ENCODE measurements at regions not wholly inside any gene's neighbourhood (a gene's known extent, or its start where the extent isn't known, plus 50 kb on each side); places are given as distances from the start of the nearest gene placed in this dataset.
"Not testable (repeated sequence)": the region's sequence is repeated elsewhere in the genome, so short reads cannot be mapped to it uniquely, and the experiment has no call there.

DNA sequence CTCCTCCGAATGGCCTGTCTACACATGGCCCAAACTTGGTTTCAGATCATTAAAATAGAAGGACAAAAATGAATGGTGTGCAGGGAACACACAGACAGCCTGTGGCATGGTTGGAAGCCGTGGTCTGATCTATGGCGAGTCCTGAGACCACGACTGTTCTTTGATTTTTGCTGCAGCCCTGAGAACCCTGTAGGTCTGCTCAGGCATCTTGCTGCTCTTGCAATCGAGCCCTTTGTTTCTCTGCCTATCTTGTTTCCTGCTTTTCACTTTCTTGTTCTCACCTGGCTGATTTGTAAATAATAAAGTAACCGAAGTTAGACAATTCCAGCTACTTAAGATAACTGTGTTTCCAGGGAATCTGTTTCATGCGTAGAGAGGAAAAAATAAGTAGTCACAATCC lies 54.1 kb upstream of the NBPF9 start:
- not testable (repeated sequence) for FAIRE-seq; DNase-seq (ENCODE audit: insufficient read length, low spot score)

DNA sequence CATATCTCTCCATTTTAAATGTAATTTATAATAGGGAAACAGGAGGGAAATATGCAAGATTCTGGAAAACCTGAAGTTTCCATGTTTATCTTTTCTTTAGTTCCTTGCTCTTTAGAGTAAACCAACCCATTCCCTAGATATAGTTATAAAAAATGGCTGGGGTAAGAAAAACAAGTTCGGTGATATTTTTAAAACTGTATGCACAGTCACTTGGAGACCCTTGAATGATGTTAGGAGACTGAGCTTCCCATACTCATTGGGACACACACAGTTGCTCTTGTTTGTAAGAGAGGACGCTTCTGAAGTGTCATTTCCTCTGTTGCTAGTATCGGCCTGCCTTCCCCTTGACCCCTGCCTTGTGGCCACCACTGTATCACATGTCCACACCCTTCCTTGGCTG lies 55.0 kb upstream of the NBPF9 start:
- not testable (repeated sequence) for DNase-seq (ENCODE audit: insufficient read length, low spot score); FAIRE-seq

DNA sequence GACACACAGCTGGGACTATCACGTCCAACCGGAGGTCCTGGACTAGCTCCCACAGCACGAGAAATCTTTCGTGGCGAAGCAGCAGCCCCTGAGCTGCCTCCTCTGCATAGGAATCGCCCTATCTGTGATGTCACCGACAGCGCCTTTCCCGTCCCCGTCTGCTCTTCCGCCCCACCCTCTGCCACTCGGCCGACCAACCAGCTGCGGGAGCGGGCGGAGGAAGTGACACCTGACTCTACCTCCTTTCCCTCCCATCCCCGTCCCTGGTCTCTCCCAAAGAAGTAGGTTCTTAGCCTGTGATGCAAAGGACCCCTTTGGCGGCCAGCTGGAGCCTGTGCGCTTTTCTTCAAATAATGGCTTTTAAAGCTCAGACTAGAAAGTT lies 59.7 kb upstream of the NBPF9 start:
- not testable (repeated sequence) for DNase-seq (ENCODE audit: insufficient read length, low spot score)
- peak; percentile 60 for FAIRE-seq

DNA sequence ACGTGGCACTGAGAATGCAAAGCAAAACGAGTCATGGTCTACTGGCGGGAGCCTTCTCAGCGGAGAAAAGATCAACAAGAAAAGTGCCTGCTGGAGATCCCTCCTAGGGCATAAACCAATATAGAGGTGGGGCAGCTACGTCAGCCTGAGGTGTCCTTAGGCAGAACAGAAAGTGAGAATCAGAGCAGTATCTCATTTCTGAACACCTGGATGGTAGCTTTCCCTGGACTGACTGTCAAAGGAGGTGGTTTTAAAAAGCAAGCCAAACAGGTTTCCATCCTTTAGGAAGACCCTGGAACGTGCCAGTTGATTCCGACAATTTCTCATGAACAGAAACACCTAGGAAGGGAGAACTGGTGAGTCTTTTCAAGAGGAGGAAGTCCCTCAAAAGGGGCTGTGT lies 71.4 kb upstream of the NBPF9 start:
- not testable (repeated sequence) for DNase-seq (ENCODE audit: insufficient read length, low spot score); FAIRE-seq

DNA sequence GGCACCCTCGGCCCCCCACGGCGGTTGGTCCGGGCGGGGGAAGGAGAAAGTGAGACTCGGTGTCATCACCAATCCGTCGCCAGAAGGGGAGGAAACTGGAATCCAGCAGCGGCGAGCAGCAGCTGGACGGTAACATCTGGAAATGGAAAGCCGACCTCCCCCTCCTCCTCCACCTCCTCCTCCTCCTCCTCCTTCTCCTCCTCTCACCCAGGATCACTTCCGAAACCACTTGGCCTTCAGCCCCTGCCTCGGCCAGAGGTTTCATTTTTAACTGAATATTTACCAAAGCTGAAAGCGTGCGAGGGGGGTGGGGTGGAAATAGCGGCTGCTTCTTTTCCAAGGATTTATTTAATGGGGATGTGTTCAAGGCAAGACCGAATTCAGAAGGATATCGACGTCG lies 72.5 kb upstream of the NBPF9 start:
- DNase-seq (ENCODE audit: insufficient read length, low spot score); FAIRE-seq: not testable (repeated sequence)

DNA sequence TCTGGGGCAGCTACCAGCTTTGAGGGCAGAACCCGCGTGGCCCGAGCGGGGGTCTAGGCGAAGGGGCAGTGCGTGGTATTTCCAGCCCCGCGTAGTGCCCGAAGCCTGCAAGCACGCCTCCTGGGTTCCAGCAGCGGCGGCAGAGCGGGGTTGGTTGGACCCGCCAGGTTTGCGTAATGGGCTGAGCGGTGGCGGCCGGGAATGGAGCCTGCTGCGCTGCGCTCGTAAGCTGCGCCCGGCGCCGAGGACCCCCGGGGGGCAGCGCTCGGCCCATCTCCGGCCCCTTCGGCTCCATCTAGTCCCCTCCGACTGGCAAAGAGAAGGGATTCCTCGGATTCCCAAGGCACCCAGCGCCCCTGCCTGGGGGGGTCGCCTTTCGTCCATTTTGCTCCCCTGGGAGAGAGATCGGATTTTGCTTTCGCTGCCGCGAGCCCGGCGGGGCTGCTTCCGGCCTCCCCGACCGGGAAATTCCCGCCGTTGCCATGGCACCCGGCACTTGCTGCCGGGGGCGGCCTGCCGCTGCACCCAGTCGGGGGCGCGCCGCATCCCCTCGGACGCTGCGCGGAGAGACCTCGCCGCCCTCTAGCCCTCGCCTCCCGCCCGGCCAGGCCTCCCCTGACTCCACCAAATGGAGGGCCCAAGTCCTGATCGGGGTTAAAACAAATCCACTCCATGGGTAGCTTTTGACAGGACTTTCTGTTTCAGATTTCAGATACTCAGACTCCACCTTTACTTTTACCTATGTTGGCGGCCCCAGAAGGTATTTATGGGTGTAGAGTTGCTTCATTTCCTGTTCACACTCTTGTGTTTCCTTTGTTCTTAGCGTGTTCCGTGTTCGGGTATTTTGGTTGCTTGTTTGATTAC lies 73.3 kb upstream of the NBPF9 start:
- FAIRE-seq, result not testable (repeated sequence)

DNA sequence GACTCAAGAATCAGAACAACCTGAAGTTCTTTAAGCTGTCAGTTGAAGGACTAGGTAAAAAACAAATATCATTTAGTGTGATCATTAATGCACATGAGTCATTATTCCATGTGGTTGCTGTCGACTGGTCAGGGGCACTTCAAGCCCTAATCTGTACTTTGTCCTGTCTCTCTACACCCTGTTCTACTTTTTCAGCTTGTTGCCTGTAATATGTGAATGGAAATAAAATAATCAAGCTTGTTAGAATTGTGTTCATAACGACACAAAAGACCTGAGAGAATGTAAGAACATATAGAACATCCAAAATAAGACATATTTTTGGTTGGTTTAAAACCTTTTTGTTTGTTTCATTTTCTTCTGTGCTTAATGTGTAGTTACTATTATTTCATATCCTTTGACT lies 87.4 kb upstream of the NBPF9 start:
- not testable (repeated sequence) for DNase-seq (ENCODE audit: insufficient read length, low spot score); FAIRE-seq

More for the DNA sequence above, 73.3 kb upstream of the NBPF9 start:
- DNase-seq (ENCODE audit: insufficient read length, low spot score), result not testable (repeated sequence)

GRCh38 chr1:149196651-149197050 lies 93.3 kb upstream of the NBPF9 start:
- FAIRE-seq; DNase-seq (ENCODE audit: insufficient read length, low spot score): not testable (repeated sequence)

GRCh38 chr1:149200567-149200966 lies 97.2 kb upstream of the NBPF9 start:
- DNase-seq (ENCODE audit: insufficient read length, low spot score), result not testable (repeated sequence)

GRCh38 chr1:149202283-149202682 lies 98.9 kb upstream of the NBPF9 start:
- FAIRE-seq; DNase-seq (ENCODE audit: insufficient read length, low spot score): not testable (repeated sequence)

More at GRCh38 chr1:149200567-149200966, 97.2 kb upstream of the NBPF9 start:
- FAIRE-seq, result not testable (repeated sequence)

GRCh38 chr1:149204396-149204795 lies 101.0 kb upstream of the NBPF9 start:
- FAIRE-seq; DNase-seq (ENCODE audit: insufficient read length, low spot score): not testable (repeated sequence)

GRCh38 chr1:149208836-149209235 lies 105.5 kb upstream of the NBPF9 start:
- not testable (repeated sequence) for FAIRE-seq; DNase-seq (ENCODE audit: insufficient read length, low spot score)

- DNase-seq (ENCODE audit: insufficient read length, low spot score); FAIRE-seq: not testable (repeated sequence)
These were observed 108.5 kb upstream of the NBPF9 start for GRCh38 chr1:149211757-149212420.

GRCh38 chr1:149212946-149213345 lies 109.6 kb upstream of the NBPF9 start:
- not testable (repeated sequence) for DNase-seq (ENCODE audit: insufficient read length, low spot score)
- peak; percentile 64 for FAIRE-seq

DNA sequence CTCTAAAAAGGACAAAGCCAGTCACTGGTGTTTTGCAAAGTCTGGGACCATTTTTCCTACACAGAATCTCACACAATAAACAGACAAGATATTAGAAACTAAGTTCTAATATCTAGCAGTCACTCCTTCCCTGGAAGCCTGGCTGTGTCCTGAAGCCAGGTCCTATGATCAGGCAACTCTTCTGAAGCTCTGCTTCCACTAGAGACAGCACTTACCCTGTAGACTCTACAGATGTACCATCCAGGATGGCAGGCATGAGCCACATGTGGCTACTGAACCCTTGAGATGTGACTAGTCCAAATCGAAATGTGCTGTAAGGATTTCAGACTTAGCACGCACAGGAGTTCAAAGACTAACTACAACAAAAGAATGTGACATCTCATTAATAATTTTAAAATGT lies 110.3 kb upstream of the NBPF9 start:
- not testable (repeated sequence) for DNase-seq (ENCODE audit: insufficient read length, low spot score); FAIRE-seq

DNA sequence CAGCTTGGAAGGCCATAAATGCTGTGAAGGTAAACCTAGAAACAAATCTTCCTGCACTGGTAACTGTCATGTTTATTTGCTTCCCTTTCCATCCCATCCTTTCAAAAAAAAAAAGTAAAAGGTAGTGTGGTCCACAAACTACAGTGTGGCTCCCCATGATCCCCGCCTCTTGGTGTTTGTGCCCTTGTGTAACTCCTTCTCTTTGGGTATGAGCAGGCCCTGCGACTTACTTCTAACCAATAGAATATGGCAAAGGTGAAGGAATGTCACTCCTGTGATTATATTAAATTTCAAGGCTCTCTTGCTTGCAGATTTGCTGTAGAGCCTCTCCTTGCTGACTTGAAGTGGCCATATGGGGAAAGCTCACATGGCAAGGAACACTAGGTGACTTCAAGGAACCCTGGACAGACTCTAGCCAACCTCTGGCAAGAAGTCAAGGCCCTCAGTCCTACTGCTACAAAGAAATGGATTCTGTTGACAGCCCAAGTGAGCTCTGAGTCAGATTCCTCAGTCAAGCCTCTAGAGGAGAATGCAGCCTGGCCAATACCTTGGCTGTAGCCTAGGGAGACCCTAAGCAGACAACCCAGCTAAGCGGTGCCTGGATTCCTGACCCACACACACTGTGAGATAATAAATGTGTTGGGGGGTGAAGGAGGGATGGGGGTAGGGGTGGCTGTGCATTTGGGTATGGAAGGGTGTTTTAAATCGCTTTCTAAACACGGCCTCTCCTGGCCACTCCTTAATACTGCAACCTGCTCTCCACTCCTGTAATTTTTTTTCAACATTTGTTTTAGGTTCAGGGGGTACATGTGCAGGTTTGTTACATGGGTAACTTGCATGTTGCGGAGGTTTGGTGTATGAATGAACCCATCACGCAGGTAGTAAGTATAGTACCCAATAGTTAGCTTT lies 115.0 kb upstream of the NBPF9 start:
- not testable (repeated sequence) for DNase-seq (ENCODE audit: insufficient read length, low spot score); FAIRE-seq

GRCh38 chr1:149219539-149219938 lies 116.2 kb upstream of the NBPF9 start:
- DNase-seq (ENCODE audit: insufficient read length, low spot score); FAIRE-seq: not testable (repeated sequence)

DNA sequence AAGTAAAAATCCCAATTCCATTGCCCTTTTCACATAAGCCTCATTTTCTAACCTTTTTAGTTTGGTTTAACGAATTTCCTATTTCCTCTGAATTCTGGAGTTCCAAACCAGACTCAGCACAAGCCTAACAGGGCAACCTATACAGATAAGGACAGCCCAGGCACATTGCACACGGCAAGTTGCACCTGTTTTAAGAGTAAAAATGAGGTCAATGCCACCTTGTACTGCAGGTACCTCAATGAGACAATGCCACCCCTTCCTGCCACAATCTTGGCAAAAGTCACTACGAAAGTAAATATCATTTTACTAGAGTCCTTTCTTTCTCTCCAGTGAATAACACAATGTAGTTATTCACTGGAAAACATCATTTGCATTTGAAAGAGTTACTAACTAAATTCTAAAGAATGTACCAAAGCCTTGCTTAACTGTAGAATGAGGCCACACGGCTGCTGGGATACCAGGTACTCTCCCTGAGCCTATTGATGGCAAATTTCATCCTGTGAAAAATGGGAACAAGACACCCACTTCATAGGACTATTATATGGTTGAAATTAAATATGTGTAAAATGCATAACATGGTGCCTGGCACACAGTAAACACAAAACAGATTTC lies 117.2 kb upstream of the NBPF9 start:
- not testable (repeated sequence) for DNase-seq (ENCODE audit: insufficient read length, low spot score); FAIRE-seq

- FAIRE-seq; DNase-seq (ENCODE audit: insufficient read length, low spot score): not testable (repeated sequence)
These were observed 124.7 kb upstream of the NBPF9 start for GRCh38 chr1:149227933-149228665.

Data from H54 (cell line).